Glutamatergic neuron (in vitro differentiated cells): ENCODE measurements at regions not wholly inside any gene's neighbourhood (a gene's known extent, or its start where the extent isn't known, plus 50 kb on each side); places are given as distances from the start of the nearest gene placed in this dataset.
"Not testable (repeated sequence)": the region's sequence is repeated elsewhere in the genome, so short reads cannot be mapped to it uniquely, and the experiment has no call there.

ENCODE experiments used
- DNase-seq: peaks from one replicate; pipeline ENCODE4 v3.0.0; 2022
- H3K27ac Mint-ChIP-seq: one replicate; pipeline ENCODE4 v1.8.0; 2020; ENCODE audit warnings: mild to moderate bottlenecking, mixed read lengths, inconsistent platforms; ENCODE audit not compliant: unreplicated experiment
- H3K27me3 Mint-ChIP-seq: one replicate; pipeline ENCODE4 v1.8.0; 2020; ENCODE audit warnings: mild to moderate bottlenecking, moderate library complexity, mixed read lengths, inconsistent platforms; ENCODE audit not compliant: unreplicated experiment
- H3K36me3 Mint-ChIP-seq: one replicate; pipeline ENCODE4 v1.8.0; 2020; ENCODE audit warnings: mild to moderate bottlenecking, mixed read lengths, inconsistent platforms; ENCODE audit not compliant: unreplicated experiment
- H3K4me1 Mint-ChIP-seq: one replicate; pipeline ENCODE4 v1.8.0; 2020; ENCODE audit warnings: mild to moderate bottlenecking, low read depth, mixed read lengths, inconsistent platforms; ENCODE audit not compliant: unreplicated experiment
- H3K4me3 Mint-ChIP-seq: one replicate; pipeline ENCODE4 v1.8.0; 2020; ENCODE audit warnings: mild to moderate bottlenecking, mixed read lengths, inconsistent platforms; ENCODE audit not compliant: unreplicated experiment
- H3K9me3 Mint-ChIP-seq: one replicate; pipeline ENCODE4 v1.8.0; 2020; ENCODE audit warnings: mild to moderate bottlenecking, moderate library complexity, mixed read lengths, inconsistent platforms; ENCODE audit not compliant: unreplicated experiment

DNA sequence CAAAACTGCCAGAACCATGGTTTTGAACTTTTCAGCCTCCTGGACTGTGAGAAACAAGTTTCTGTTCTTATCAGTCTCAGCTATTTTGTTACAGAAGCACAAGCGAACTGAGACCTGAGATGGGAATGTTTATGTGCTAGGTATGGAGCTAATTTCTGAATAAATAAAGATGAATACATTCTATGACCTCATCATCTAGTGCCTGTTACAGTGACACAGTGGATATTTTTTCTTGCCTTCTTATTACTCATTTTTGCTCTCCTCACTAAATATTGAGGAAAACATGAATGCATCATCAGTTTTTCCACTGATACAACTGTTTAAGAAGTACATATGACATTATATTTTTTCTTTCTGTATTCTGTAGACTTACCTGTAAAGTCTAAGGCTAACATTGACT, 601.9 kb upstream of the TPTE start:
- H3K36me3 Mint-ChIP-seq, H3K27ac Mint-ChIP-seq, H3K4me3 Mint-ChIP-seq, DNase-seq, H3K27me3 Mint-ChIP-seq, H3K9me3 Mint-ChIP-seq, H3K4me1 Mint-ChIP-seq: not testable (repeated sequence)

DNA sequence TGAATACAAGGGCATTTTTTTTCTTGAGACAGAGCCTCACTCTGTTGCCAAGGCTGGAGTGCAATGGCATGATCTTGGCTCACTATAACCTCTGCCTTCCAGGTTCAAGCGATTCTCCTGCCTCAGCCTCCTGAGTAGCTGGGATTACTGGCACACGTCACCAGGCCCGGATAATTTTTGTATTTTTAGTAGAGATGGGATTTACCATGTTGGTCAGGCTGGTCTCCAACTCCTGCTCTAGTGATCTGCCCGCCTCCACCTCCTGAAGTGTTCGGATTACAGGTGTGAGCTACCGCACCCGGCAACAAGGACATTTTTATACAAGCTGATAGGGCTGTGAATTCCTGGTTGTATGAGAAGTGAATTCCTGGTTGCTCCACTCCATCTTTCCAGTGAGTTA, 577.7 kb upstream of the TPTE start:
- Mint-ChIP-seq H3K9me3 (peaks cover 24% of the 10 kb centered on the region), H3K36me3 (peaks cover 19% of the 10 kb centered on the region)
- not testable (repeated sequence) for H3K4me3 Mint-ChIP-seq, H3K27ac Mint-ChIP-seq, H3K4me1 Mint-ChIP-seq, DNase-seq, H3K27me3 Mint-ChIP-seq

GRCh38 chr21:9946057-9946456, 575.3 kb upstream of the TPTE start:
- not testable (repeated sequence) for H3K4me1 Mint-ChIP-seq, H3K27me3 Mint-ChIP-seq, H3K4me3 Mint-ChIP-seq, DNase-seq, H3K27ac Mint-ChIP-seq
- Mint-ChIP-seq H3K36me3 (peaks cover 25% of the 10 kb centered on the region), H3K9me3 (peaks cover 40% of the 10 kb centered on the region)

DNA sequence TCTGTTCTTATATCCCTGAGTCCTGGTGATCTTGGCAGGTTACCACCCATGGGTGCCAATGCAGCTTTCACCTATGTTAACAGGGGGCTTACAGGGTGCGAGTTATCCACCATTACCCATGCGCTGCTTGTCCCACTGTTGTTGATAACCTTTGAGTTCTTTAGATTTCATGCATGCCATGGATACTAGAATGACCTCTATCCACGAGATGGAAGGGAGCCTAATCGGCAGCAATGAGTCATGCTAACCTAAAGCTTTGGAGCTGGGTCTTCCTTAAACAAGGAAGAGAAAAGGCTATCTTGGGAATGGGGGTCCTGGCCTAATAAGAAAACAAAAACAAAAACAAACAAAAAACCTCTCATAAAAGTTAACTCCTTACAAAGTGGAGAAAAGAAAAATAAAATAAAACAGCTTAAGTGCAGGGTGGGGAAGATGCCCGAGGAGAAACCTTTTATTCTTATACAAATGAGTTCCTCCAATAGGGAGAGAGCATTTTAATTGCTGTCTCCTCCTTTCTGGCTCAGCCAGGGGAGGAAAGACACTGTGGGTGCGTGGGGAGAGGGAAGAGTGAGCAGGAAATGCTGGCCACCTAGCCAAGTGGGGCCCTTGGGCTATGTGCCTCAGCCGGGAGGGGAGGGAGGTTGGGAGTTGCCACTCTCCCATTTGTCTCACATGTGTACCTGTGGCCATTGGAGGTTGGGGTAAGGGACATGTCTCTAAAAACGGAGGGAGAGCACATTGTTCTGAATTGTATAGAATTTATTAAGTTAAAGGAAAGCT, 571.7 kb upstream of the TPTE start:
- not testable (repeated sequence) for H3K4me3 Mint-ChIP-seq, H3K4me1 Mint-ChIP-seq, H3K27me3 Mint-ChIP-seq, H3K27ac Mint-ChIP-seq, DNase-seq
- H3K36me3 Mint-ChIP-seq, result peaks cover 17% of the 10 kb centered on the region
- H3K9me3 Mint-ChIP-seq, result peaks cover 26% of the 10 kb centered on the region

DNA sequence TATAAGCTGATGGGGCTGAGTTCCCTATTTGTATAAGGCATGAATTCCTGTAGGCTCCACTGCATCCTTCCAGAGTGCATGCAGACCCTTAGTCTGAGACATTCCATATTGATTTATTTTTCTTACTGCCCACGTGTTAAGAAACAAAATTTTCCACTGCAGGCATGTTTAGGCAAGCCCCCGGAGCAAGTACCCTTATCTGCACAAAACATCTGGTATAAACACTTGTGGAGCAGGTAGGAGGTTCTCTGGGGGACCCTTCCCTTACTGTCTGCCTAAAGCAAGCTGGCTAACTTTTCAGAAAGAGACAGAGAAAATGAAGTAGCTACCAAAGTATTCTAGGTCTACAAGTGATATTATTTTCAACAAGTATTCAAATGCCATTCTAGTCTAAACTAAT, 571.0 kb upstream of the TPTE start:
- not testable (repeated sequence) for H3K27ac Mint-ChIP-seq, H3K4me1 Mint-ChIP-seq, H3K27me3 Mint-ChIP-seq, H3K4me3 Mint-ChIP-seq, DNase-seq
- peaks cover 17% of the 10 kb centered on the region for H3K36me3 Mint-ChIP-seq
- peaks cover 25% of the 10 kb centered on the region for H3K9me3 Mint-ChIP-seq

DNA sequence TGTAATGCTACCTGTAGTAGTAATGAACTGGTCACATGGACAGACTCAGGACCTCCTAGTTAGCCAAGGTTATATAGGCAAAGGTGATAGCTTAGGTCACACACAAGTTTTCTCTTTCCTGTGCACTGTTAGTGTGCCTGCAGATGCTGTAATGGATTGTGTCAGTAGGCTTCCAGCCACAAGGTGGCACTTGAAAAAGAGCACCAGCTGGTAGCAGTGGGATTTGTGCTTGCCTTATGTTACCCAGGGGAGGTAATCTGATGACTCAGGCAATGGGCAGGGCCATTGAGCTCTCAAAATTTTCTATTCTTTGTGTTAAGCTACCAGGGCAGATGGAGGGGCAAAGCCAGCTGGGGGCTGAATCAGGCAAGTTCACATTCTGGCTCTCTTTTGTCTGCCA, 562.6 kb upstream of the TPTE start:
- H3K4me3 Mint-ChIP-seq, H3K27ac Mint-ChIP-seq, H3K4me1 Mint-ChIP-seq, H3K27me3 Mint-ChIP-seq, H3K36me3 Mint-ChIP-seq, H3K9me3 Mint-ChIP-seq, DNase-seq: not testable (repeated sequence)

- H3K27ac Mint-ChIP-seq, H3K4me3 Mint-ChIP-seq, H3K9me3 Mint-ChIP-seq, H3K27me3 Mint-ChIP-seq, DNase-seq, H3K4me1 Mint-ChIP-seq, H3K36me3 Mint-ChIP-seq: not testable (repeated sequence)
These were observed 562.0 kb upstream of the TPTE start for GRCh38 chr21:9959220-9959964.

DNA sequence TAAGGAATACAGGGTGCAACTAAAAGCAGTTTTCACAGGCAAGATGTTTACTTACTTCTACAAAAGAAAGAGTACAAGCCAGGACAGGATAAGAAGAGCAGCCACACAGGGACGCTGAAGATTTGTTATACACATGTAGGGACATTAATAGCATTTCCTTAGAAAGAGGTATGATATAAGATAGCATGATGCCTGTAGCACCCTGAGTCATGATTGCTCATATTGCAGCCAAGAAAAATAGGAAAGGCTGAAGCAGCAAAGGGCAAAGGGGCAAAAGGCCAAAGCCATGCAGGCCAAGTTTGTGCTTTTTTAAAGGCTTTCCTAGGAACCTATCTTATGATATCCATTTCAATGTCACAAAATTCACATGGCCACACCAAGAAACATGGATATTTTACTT, 552.0 kb upstream of the TPTE start:
- not testable (repeated sequence) for DNase-seq, H3K4me3 Mint-ChIP-seq, H3K27ac Mint-ChIP-seq, H3K9me3 Mint-ChIP-seq, H3K27me3 Mint-ChIP-seq, H3K4me1 Mint-ChIP-seq, H3K36me3 Mint-ChIP-seq

GRCh38 chr21:9972018-9972417, 549.4 kb upstream of the TPTE start:
- H3K36me3 Mint-ChIP-seq, H3K27me3 Mint-ChIP-seq, H3K9me3 Mint-ChIP-seq, H3K27ac Mint-ChIP-seq, H3K4me1 Mint-ChIP-seq, DNase-seq, H3K4me3 Mint-ChIP-seq: not testable (repeated sequence)

- not testable (repeated sequence) for DNase-seq, H3K4me3 Mint-ChIP-seq, H3K4me1 Mint-ChIP-seq, H3K27me3 Mint-ChIP-seq, H3K27ac Mint-ChIP-seq, H3K36me3 Mint-ChIP-seq
- peaks cover 23% of the 10 kb centered on the region for H3K9me3 Mint-ChIP-seq
These were observed 543.0 kb upstream of the TPTE start for GRCh38 chr21:9978371-9978770.

- DNase-seq, H3K27ac Mint-ChIP-seq, H3K9me3 Mint-ChIP-seq, H3K27me3 Mint-ChIP-seq, H3K36me3 Mint-ChIP-seq, H3K4me3 Mint-ChIP-seq, H3K4me1 Mint-ChIP-seq: not testable (repeated sequence)
These were observed 523.9 kb upstream of the TPTE start for GRCh38 chr21:9997507-9997906.

DNA sequence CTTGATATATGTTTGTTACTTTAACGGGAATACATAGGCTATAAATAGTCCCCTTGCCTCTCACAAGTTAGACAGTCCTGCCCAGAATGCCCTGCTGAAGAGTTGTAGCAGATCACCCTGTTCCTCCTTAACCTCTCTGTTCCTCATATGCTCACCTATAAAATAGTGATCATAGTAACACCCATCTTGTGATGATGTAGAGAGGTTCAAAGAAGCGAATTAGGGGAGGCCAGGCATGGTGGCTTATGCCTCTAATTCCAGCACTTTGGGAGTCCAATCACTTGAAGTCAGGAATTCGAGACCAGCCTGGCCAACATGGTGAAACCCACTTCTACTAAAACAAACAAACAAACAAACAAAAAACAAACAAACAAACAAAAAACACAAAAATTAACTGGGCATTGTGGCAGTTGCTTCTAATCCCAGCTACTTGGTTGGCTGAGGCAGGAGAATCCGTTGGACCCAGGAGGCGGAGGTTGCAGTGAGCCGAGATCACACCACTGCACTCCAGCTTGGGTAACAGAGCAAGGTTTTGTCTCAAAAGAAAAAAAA, 518.5 kb upstream of the TPTE start:
- not testable (repeated sequence) for H3K27ac Mint-ChIP-seq, H3K4me3 Mint-ChIP-seq, H3K27me3 Mint-ChIP-seq, H3K4me1 Mint-ChIP-seq, DNase-seq, H3K36me3 Mint-ChIP-seq
- H3K9me3 Mint-ChIP-seq, result peaks cover 17% of the 10 kb centered on the region
